IPS DF 6.9 (cell line): ENCODE measurements at regions not wholly inside any gene's neighbourhood (a gene's known extent, or its start where the extent isn't known, plus 50 kb on each side); places are given as distances from the start of the nearest gene placed in this dataset.

Source experiments
- DNase-seq: peaks from one replicate; pipeline ENCODE4 v3.0.0-alpha.2; 2013; ENCODE audit warnings: low read depth, low spot score
- H3K27ac ChIP-seq: one replicate; pipeline ENCODE4 v1.5.1; 2013; ENCODE audit warnings: low read length, control low read depth
- H3K27me3 ChIP-seq: 2 replicates; pipeline ENCODE4 v1.6.1; 2013; ENCODE audit warnings: mild to moderate bottlenecking, low read length; ENCODE audit not compliant: control insufficient read depth, insufficient read depth
- H3K36me3 ChIP-seq: 2 replicates; pipeline ENCODE4 v1.6.1; 2013; ENCODE audit warnings: low read length; ENCODE audit not compliant: control insufficient read depth, insufficient read depth
- H3K4me1 ChIP-seq: 2 replicates; pipeline ENCODE4 v1.6.1; 2013; ENCODE audit warnings: low read length; ENCODE audit not compliant: control insufficient read depth, insufficient read depth
- H3K4me3 ChIP-seq: 2 replicates; pipeline ENCODE4 v1.5.1; 2013; ENCODE audit warnings: mild to moderate bottlenecking, low read length
- H3K9me3 ChIP-seq: 2 replicates; pipeline ENCODE4 v1.6.1; 2013; ENCODE audit warnings: low read length, inconsistent platforms; ENCODE audit not compliant: control insufficient read depth, insufficient read depth
- WGBS: extraction: QIAGEN DNeasy Blood & Tissue Kit; methylation state at CpG from one replicate; pipeline ENCODE4 v1.1.7; 2013; ENCODE audit warnings: mixed read lengths, missing lambda C conversion rate; ENCODE audit not compliant: insufficient read length, insufficient coverage; 5-methylcytosine and 5-hydroxymethylcytosine counted together

- no CpG with 5 or more reads among the region's 16 CpGs for WGBS
- no peaks in the 10 kb centered on the region for H3K27me3 ChIP-seq
These were observed 99.4 kb downstream of the C5orf15 start for GRCh38 chr5:133868946-133869518.

GRCh38 chr5:133867851-133868545 lies 100.4 kb downstream of the C5orf15 start:
- no CpG with 5 or more reads among the region's 10 CpGs for WGBS
- no peak overlapping the region for H3K4me3 ChIP-seq
- no peak overlapping the region for H3K27ac ChIP-seq
- H3K36me3 ChIP-seq: no peaks in the 10 kb centered on the region
- DNase-seq: no peak
- H3K9me3 ChIP-seq: no peaks in the 10 kb centered on the region
- H3K4me1 ChIP-seq: no peaks in the 10 kb centered on the region
- no peaks in the 10 kb centered on the region for H3K27me3 ChIP-seq

More at GRCh38 chr5:133868946-133869518, 99.4 kb downstream of the C5orf15 start:
- Histone ChIP-seq H3K36me3 (no peaks in the 10 kb centered on the region), H3K4me3 (no peak overlapping the region), H3K9me3 (no peaks in the 10 kb centered on the region), H3K4me1 (no peaks in the 10 kb centered on the region), H3K27ac (no peak overlapping the region)
- peak; percentile 63 for DNase-seq

GRCh38 chr5:133867341-133867740 lies 101.1 kb downstream of the C5orf15 start:
- no peak for DNase-seq
- Histone ChIP-seq H3K36me3 (no peaks in the 10 kb centered on the region), H3K9me3 (no peaks in the 10 kb centered on the region), H3K27me3 (no peaks in the 10 kb centered on the region), H3K4me3 (no peak overlapping the region), H3K27ac (no peak overlapping the region), H3K4me1 (no peaks in the 10 kb centered on the region)
- no CpG with 5 or more reads among the region's 4 CpGs for WGBS

- Histone ChIP-seq H3K27ac (no peak overlapping the region), H3K27me3 (no peaks in the 10 kb centered on the region), H3K36me3 (no peaks in the 10 kb centered on the region), H3K4me1 (no peaks in the 10 kb centered on the region), H3K9me3 (no peaks in the 10 kb centered on the region), H3K4me3 (no peak overlapping the region)
- WGBS: no CpG with 5 or more reads among the region's 3 CpGs
- no peak for DNase-seq
These were observed 101.6 kb downstream of the C5orf15 start for GRCh38 chr5:133866903-133867245.

GRCh38 chr5:133866160-133866902 lies 102.1 kb downstream of the C5orf15 start:
- DNase-seq: no peak
- Histone ChIP-seq H3K36me3 (no peaks in the 10 kb centered on the region), H3K4me1 (no peaks in the 10 kb centered on the region), H3K27ac (no peak overlapping the region), H3K4me3 (no peak overlapping the region), H3K9me3 (no peaks in the 10 kb centered on the region), H3K27me3 (no peaks in the 10 kb centered on the region)
- WGBS: no CpG with 5 or more reads among the region's 12 CpGs

- H3K4me3 ChIP-seq: no peak overlapping the region
- no peaks in the 10 kb centered on the region for H3K9me3 ChIP-seq
- no CpG with 5 or more reads among the region's 5 CpGs for WGBS
- H3K36me3 ChIP-seq: no peaks in the 10 kb centered on the region
- no peaks in the 10 kb centered on the region for H3K4me1 ChIP-seq
- DNase-seq: no peak
- H3K27ac ChIP-seq: no peak overlapping the region
- H3K27me3 ChIP-seq: no peaks in the 10 kb centered on the region
These were observed 103.3 kb downstream of the C5orf15 start for GRCh38 chr5:133865113-133865512.

- no CpG with 5 or more reads among the region's 5 CpGs for WGBS
- no peaks in the 10 kb centered on the region for H3K4me1 ChIP-seq
- H3K4me3 ChIP-seq: no peak overlapping the region
- H3K27ac ChIP-seq: no peak overlapping the region
- no peaks in the 10 kb centered on the region for H3K27me3 ChIP-seq
- no peaks in the 10 kb centered on the region for H3K36me3 ChIP-seq
- H3K9me3 ChIP-seq: no peaks in the 10 kb centered on the region
- no peak for DNase-seq
These were observed 103.7 kb downstream of the C5orf15 start for GRCh38 chr5:133864711-133865110.

GRCh38 chr5:133863857-133864585 lies 104.4 kb downstream of the C5orf15 start:
- Histone ChIP-seq H3K4me3 (no peak overlapping the region), H3K9me3 (no peaks in the 10 kb centered on the region), H3K27me3 (no peaks in the 10 kb centered on the region), H3K27ac (no peak overlapping the region), H3K36me3 (no peaks in the 10 kb centered on the region), H3K4me1 (no peaks in the 10 kb centered on the region)
- no CpG with 5 or more reads among the region's 11 CpGs for WGBS
- no peak for DNase-seq

- H3K27ac ChIP-seq: no peak overlapping the region
- DNase-seq: no peak
- H3K27me3 ChIP-seq: no peaks in the 10 kb centered on the region
- H3K4me3 ChIP-seq: no peak overlapping the region
- no peaks in the 10 kb centered on the region; the same call in 1 of the 2 replicates for H3K9me3 ChIP-seq
- no CpG with 5 or more reads among the region's 9 CpGs for WGBS
- no peaks in the 10 kb centered on the region for H3K4me1 ChIP-seq
- no peaks in the 10 kb centered on the region for H3K36me3 ChIP-seq
These were observed 107.2 kb downstream of the C5orf15 start for GRCh38 chr5:133861161-133861737.

- no peak overlapping the region for H3K4me3 ChIP-seq
- H3K4me1 ChIP-seq: no peaks in the 10 kb centered on the region
- H3K27ac ChIP-seq: no peak overlapping the region
- WGBS: no CpG with 5 or more reads among the region's 4 CpGs
- H3K36me3 ChIP-seq: no peaks in the 10 kb centered on the region
- peaks cover 1% of the 10 kb centered on the region; the same call in 1 of the 2 replicates for H3K9me3 ChIP-seq
- DNase-seq: no peak
- H3K27me3 ChIP-seq: no peaks in the 10 kb centered on the region
These were observed 109.4 kb downstream of the C5orf15 start for GRCh38 chr5:133859073-133859472.
